GM18498 (cell line): ENCODE measurements at regions not wholly inside any gene's neighbourhood (a gene's known extent, or its start where the extent isn't known, plus 50 kb on each side); places are given as distances from the start of the nearest gene placed in this dataset.
A peak's percentile ranks its signal among the peaks of the same experiment; 100 is the strongest.
"Not testable (repeated sequence)": the region's sequence is repeated elsewhere in the genome, so short reads cannot be mapped to it uniquely, and the experiment has no call there.

Experiments used
- ATAC-seq: cut with Tn5 transposase; IDR thresholded peaks from one replicate; pipeline ENCODE4 v1.9.1; 2021; ENCODE audit warnings: mild to moderate bottlenecking, moderate library complexity; ENCODE audit not compliant: unreplicated experiment

DNA sequence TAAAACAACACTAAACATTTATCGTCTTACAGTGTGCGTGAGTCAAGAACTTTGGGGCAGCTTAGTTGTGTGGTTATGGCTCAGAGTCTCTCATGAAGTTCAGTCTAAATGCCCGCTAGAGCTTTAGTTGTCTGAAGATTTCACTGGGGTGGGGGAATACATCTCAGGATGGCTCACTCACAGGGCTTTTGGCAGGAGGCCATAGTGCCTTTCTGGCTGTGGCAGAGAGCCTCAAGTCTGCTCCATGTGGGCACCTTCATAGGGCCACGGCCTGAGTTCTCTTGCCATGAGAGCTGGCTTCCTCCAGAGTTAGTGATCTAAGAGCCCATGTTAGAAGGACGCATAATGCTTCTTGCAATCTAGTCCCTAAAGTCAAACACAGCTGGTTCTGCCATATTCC lies 258.8 kb upstream of the NUDT12 start:
- no peak for ATAC-seq

- ATAC-seq: peak; percentile 92
Observed at GRCh38 chr5:103808464-103809106, 246.0 kb upstream of the NUDT12 start.

DNA sequence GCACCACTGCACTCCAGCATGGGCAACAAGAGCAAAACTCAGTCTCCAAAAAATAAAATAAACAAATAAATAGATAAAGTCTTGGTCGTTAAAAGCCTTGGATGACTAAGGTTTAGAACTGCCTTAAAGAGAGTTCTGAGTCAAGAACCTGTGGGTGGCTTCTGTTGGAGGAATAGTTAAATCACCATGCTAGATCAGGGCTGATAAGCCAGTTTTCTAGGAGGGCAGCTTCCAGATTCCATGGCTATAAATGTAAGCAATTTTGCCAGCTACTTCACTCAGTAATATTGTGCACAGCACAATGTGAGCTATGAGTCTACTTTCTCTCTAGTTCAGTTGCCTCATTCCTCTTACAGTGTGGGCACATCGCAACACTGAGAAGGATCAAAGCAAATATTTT lies 242.1 kb upstream of the NUDT12 start:
- no peak for ATAC-seq

DNA sequence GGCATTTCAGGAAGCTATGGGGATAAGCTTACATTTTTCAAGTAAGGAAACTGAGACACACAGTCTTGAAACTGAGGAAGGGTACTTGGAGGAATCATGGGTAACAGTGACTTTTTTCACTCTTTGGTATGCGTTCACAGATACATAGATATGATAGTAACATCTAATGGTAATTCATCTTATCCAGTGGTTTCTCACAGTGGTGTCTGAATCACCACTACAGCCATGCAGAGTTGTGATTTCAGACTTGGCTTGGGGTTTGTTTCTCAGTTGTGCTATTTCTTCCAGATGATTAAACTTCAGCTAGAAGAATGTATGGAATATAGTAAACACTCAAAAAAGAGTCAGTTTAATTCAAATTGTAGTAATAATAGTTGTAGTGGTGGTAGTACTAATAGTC lies 239.1 kb upstream of the NUDT12 start:
- ATAC-seq: no peak

DNA sequence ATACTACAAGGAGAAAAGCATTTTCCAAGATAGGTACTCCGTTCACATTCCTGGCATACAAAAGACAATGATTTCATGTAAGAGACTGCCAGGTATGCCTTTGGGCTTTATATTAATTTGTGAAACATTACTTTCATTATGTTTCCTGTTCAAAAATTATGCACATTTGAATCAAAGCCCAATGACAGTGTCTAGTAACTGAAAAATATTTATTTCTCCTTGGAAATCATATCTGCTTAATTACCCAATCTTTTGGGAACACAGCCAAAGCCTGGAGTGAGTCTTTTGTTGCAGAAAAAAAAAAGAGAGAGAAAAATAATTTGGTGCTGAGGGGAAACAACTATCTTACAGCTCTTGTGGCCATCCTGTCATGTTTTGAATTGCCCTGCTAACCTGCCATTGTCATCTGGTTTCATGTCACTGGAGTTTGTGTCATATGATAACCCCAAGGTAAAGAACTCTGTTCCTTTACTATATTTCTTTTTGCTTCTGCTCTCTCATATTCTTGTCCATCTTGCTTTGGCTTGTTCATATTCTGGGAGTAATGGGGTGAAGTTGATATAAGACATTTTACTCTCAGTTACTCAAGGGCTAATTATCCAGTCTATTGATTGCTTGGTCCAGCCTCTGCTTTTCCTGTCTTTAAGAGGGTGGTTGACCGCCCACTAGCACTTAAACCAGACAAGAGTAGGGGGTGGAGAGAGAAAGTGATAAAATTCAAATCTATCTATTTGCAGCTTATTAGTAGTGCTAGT lies 238.3 kb upstream of the NUDT12 start:
- no peak for ATAC-seq

DNA sequence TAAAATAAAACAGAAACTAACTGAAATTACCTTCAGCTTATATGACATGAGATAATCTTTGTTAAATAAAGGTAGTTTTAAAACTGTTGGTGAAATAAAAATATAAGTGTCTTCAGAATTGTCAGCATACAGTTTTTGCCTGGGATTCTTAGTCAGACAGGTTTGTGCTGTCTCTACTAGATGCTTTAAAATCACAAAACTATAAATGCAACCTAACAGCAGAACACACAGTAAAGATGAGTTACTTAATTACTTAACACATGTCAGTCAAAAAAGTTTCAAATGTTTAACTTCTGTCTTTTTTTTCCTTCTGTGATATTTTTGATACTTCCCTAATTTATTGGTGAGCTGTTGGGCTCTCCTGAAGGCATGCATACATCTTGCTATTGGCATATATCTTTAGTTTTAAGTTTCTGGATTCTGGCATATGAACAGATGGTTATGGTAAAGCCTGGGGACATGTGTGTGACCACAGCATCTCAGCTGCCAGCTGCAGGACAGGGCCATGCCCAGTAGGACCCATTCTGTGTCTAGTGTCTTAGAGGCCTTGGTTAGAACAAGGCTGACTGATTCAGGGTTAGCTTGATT lies 231.1 kb upstream of the NUDT12 start:
- ATAC-seq: no peak

- no peak for ATAC-seq
Observed at GRCh38 chr5:103785569-103785968, 223.0 kb upstream of the NUDT12 start.

DNA sequence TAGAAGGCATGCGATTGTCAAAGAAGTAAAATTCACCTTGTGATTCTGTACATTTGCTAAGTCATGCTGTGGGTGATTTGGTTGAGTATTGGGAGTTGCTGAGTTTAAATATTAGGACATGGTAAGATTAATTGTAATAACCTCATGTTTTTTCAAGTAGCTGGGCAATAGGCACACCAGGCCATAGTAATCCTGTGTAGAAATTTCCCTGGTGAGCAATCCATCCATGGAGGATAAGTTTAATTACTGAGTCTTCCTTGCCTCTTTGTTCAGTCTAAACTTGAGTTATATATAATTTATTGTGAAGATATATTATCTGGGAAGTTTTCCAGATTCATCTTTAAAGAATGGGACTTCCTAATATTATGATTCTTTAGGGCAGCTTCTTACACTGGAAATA lies 221.1 kb upstream of the NUDT12 start:
- no peak for ATAC-seq

GRCh38 chr5:103780794-103781193 lies 218.2 kb upstream of the NUDT12 start:
- no peak for ATAC-seq

DNA sequence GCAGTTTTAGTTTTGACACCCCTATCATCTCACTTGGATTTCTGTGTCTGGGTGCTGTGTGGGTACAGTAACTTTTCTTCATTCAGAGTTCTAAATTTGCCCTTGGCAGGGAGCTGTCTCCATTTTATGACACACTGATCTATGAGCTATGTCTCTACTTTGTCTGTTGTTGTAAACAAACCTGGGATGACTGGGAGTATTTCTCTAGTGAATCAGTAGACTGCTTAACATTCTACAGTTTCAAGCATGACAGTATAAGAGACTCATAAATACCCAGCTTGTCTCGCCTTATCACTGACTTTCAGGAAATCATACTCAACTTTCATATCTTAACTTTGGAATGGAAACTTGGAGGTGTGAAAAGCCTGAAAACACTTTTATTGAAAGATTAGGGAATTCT lies 212.1 kb upstream of the NUDT12 start:
- ATAC-seq: no peak

DNA sequence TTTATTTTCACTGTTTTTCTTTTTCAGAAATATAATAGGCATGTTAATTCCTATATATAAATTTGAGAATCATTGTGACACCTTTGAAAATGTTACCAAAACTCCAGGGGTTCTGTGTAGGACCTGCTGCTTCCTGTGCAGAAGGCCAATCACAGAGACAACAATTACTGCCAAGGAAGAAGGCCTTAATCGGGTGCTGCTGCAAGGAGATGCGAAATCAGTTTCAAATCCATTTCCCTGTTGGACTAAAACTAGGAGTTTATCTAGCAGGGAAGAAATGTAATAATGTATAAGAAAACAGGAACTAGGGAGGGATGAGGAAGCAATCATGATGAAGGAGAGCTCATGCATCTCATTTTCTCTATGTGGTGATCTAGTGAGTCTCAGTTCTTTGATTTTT lies 209.7 kb upstream of the NUDT12 start:
- no peak for ATAC-seq

DNA sequence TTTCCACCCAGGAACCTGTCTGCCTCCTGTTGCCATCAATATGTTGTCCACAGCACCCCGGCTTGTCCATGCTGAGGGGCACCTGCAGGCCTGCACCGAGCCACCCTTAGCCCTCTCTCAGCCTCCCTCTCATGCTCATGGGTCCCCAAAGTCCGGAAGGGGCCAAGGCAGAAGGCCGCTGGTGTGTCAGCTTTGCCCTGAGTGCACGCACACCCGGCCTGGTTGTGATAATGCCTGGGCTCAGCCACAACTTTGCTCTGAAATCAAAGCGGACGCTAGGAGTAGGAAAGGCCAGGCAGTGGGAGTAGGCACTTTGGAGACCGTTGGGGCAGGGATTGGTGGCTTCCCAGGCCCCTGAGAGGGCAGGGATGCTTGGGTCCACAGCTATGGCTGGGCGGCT lies 201.8 kb upstream of the NUDT12 start:
- no peak for ATAC-seq

DNA sequence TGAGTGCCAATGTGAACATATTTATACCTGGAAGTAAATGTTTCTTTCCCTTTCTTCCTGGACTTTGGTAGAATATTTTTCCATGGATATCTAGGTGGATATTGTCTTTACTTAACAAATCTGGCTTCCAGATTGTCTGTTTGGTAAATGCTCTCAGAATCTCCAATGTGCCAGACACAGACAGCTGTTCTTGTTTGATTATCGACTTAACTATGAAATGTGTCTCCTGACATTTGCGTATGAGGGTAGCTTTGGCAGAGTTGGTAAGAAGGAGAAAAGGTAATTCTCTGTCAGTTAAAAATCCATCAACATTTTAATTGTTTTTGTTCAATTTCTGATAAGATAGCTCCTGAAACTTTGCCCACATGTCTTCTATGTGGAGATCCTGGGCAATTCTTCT lies 196.4 kb upstream of the NUDT12 start:
- no peak for ATAC-seq

- no peak for ATAC-seq
Observed at GRCh38 chr5:103755974-103756373, 193.4 kb upstream of the NUDT12 start.

DNA sequence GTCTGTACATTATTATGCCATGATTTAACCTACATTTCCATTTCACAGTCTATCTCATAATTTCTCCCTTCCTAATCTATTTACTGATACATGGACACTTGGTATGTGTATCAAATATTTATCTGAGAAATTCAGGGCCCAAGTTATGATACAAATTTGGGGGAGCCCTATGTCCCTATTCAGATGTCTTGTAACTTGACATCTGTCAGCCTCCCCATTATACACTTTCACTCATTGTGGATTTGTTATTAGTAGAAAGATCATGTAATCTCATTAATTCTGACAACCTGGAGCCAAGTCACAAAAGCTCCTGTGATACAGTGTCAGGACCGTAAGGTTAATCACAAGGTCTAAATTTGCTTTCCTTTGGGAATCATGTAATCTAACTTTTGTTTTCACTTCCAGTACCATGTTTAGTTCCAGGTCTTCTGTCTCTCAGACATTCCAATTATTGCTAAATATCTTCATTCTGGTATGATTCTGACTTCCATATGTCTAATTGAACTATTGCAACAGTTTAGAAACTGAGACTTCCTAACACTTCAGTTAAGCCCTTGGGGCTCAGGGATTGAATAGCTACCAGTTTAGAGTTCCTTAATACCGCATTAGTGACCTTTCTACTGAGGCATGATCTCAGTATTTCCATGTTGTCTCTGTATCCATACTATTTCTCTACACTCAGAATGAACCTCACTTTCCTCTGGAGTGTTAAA lies 182.9 kb upstream of the NUDT12 start:
- no peak for ATAC-seq

GRCh38 chr5:103744159-103744558 lies 181.6 kb upstream of the NUDT12 start:
- ATAC-seq: no peak

DNA sequence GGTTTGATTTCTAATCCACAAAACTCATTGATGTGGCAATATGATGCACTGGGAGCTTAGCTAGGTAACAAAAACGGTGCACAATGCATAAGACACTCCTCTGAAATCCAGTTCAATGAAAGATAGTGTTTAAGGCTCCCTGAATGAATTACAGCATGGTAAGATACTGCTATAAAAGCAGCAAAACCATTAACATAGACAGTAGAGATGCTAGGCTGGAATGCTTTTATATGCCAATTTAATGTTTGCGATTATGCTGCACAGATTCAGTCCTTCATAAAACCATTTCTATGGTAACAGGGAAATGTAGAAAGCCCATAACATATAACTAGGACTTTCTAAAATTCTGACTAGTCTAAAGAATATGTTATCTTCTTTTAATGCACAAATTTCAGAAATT lies 180.8 kb upstream of the NUDT12 start:
- no peak for ATAC-seq

GRCh38 chr5:103741984-103742383 lies 179.4 kb upstream of the NUDT12 start:
- no peak for ATAC-seq

GRCh38 chr5:103736343-103736742 lies 173.8 kb upstream of the NUDT12 start:
- not testable (repeated sequence) for ATAC-seq

GRCh38 chr5:103724271-103724670 lies 161.7 kb upstream of the NUDT12 start:
- no peak for ATAC-seq

DNA sequence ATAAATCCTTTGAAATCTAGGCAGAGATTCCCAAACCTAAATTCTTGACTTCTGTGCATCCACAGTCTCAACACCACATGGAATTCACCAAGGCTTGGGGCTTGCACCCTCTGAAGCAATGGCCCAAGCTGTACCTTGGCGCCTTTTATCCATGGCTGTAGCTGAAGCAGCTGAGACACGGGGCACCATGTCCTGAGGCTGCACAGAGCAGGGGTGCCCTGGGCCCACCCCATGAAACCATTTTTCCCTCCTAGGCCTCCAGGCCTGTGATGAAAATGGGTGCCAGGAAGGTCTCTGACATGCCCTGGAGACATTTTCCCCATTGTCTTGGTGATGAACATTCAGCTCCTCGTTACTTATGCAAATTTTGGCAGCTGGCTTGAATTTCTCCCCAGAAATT lies 158.6 kb upstream of the NUDT12 start:
- no peak for ATAC-seq

DNA sequence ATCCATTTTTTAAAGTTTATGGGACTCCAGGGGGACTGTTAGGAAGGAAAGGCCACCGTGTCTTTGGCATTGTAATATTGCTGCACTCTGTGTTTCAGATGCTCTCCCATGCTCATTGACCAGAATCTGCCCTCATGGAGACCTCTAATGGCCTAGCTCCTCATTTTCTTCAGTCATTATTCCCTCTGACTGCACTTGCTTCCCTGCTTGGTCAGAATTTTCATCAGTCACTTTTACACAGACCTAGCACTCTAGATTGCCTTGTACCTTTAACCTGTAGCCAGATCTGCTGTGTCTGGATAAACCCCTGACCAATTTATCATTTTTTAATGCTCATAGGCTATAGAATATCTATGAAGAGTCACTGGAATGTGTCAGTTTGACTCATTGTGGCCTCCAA lies 155.5 kb upstream of the NUDT12 start:
- no peak for ATAC-seq
